Thyroid gland (tissue), 4 donors: ENCODE measurements at regions not wholly inside any gene's neighbourhood (a gene's known extent, or its start where the extent isn't known, plus 50 kb on each side); places are given as distances from the start of the nearest gene placed in this dataset.

Source experiments
- CTCF ChIP-seq, 6 experiments: fragments of 200-600 bp in 3 of 6; fragments of 450-650 bp in 3 of 6; sonication (generic) in 3 of 6; IDR thresholded peaks; one replicate each; pipeline ENCODE4 v1.5.1; 2016 to 2019; ENCODE audit warnings: antibody characterized with exemption in 6 of 6, mild to moderate bottlenecking in 2 of 6, inconsistent platforms in 1 of 6, moderate library complexity in 1 of 6
- POLR2A ChIP-seq, 2 donors: fragments of 450-650 bp; IDR thresholded peaks; one replicate each; pipeline ENCODE4 v1.6.1; 2017; ENCODE audit warnings: antibody characterized with exemption in 2 of 2, mild to moderate bottlenecking in 2 of 2, moderate library complexity in 1 of 2

DNA sequence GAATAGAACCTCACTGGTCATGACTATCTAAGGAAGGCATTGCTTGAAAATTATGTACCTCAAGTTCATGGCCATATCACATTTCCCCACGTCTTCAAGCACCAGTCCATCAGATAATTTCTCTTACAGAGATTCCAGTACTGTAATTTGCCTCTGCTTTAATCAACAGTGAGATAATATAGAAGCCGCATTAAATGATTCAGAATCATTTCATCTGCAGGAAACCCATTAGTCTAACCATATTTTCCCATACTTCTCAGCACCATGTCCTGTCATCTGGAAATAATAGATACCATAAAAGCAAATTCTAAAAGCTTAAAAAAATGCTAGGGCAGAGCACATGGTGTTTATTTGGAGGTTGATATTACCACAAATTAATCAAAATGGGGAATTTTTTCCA, 310.3 kb upstream of the SLIT2 start:
- TF ChIP-seq CTCF (IDR thresholded peaks at IDR 0.05) (no peak), POLR2A (IDR thresholded peaks at IDR 0.05) (no peak)
